GF-D8 (cell line): ENCODE measurements at regions not wholly inside any gene's neighbourhood (a gene's known extent, or its start where the extent isn't known, plus 50 kb on each side); places are given as distances from the start of the nearest gene placed in this dataset.
"Not testable (repeated sequence)": the region's sequence is repeated elsewhere in the genome, so short reads cannot be mapped to it uniquely, and the experiment has no call there.

Experiments
- DNase-seq: peaks from one replicate; lab custom pipeline; 2025; lab: John Stamatoyannopoulos, UW

DNA sequence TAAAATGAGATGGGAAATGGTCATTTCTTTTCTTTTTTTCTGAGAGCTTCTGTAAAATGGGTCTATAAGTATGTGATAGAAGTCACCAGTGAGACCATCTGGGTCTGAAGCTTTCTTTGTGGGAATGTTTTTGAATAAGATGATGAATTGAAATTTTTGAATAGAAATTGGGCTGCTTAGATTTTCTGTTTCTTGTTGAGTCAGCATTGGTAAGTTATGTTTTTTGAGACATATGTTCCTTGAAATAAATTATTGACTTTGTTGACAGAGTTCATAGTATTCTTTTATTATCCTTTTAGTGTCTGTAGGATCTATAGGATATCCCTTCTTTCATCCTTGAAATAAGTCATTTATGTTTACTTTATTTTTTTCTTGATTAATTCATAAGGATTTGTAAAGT, 208.1 kb downstream of the OPA1 start:
- no peak for DNase-seq

DNA sequence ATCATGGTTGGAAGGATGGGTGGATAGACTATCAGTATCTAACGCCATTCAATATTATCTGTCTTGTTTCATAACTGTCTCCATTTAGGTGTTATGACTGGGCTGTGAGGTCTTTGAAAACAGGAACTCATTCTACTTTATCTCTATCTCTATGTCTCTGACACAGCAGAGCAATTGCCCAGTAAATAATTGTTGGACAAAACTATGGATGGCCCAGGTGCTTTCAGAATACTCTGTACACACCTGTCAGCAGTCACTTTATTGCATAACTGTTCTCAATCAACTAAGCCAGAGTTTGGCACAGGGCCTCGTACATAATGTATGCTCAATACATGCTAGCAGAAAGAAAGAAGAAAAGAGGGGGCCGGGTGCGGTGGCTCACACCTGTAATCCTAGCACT, 210.3 kb downstream of the OPA1 start:
- DNase-seq = no peak

DNA sequence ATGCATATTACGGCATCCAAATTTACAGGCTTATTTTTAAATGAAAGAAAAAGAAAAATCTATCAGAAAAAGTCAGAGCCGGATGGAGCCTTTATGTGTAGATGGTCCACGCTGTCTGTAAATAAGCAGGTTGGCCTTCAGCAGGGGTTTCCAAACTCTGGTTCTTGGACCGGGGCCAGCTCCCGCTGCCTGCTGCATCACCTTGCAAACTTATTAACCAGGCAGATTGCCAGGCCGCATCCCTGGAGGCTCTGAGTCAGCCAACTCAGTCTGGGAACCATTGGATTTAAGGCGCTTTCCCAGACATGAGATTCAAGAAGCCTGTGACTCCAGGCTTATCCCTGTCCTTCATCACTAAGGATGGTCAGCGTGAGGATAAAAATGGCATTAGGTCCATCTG, 212.4 kb downstream of the OPA1 start:
- DNase-seq = no peak

DNA sequence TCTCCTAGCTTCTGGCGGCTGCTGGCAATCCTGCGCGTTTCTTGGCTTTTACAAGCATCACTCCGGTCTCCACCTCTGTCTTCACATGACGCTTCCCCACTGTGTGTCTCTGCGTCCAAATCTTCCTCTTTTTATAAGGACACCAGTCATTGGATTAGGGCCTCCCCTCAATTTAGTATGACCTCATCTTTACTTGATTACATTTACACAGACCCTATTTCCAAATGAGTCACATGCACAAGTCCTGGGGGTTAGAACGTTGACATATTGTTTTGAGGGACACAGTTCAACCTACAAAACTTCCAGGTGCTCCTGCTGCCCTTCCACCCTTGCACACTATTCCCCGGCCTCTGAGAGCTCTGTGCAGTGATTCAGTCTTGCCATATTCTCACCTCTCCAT, 215.3 kb downstream of the OPA1 start:
- DNase-seq = no peak

DNA sequence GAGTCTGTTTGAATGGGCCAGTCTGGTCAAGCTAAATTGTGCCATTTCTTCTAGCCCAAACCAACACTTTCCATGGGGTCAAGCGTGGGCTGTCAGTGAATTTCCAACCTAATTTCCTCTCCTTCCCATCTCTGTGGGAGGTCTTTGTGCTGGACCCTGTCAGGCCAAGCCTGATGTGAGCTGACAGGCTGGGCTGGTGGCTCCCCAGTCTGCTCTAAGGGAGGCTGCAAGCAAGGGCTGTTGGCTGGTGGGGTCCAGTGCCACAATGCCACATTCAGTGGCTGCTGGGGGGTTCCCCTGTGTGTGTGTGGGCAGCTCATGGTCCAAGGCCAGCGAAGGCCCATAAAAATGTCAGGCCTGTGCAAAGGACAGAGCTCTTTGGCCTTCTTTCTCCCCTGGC, 216.1 kb downstream of the OPA1 start:
- DNase-seq = no peak

DNA sequence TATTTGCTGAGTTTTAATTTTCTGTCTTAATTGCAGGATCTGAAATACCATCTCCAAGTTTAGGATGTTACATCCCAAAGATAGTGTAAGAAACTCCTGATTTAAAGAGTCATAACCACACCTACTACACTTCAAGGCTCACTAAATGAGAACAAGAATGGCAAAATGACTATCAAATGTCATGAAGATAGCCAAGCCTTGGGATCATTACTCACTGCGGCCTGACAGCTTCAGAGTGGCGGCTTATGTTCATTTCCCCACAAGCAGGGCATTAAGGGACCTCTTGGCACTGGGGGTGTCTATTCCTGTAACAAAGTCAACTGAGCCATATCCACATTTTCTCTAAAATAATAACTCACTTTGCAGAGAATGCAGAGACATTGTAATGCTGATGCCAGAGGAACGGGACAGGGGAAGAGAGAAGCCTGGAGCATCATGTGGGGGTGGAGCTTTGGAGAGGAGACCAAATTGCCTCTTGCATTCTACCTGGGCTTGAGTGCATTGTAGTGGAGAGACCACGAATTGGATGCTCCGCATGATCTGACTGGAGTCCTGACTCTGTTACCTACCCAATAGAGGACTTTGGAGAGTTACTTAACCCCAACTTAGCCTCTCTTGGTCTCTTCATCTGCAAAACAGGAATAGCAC, 219.2 kb downstream of the OPA1 start:
- DNase-seq = no peak

DNA sequence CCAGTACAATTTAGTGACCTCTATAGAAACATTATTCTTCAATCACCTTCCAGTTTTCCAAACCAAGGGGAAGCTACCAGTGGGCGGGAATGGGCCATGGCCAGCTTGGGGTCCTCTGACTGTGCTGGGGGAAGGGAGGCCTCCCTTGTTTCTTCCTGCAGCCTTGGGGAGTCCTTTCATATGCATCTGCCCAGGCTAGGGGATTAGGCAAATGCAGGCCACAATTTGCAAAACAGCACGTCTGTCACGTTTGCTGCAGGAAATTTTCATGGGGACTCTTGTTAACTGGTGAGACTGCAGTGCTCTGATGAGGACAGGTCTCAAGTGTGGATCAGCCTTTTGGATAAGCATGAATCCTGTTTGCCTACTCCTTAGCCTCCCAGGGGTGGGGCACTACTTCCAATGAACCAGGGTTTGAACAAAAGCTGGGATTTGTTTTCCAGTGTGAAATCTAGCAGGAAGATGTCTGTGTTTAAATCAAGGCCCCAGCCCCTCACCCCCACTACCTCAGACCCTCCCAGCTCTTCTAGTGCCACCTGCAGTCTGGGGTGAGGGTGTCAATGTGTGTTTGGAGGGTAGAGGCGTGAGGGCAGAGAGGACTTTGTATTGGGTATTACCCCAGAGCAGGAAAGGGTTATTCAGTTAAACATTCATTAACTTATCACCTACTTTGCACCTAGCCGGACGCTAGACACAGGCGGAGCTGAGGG, 219.9 kb downstream of the OPA1 start:
- DNase-seq = no peak

DNA sequence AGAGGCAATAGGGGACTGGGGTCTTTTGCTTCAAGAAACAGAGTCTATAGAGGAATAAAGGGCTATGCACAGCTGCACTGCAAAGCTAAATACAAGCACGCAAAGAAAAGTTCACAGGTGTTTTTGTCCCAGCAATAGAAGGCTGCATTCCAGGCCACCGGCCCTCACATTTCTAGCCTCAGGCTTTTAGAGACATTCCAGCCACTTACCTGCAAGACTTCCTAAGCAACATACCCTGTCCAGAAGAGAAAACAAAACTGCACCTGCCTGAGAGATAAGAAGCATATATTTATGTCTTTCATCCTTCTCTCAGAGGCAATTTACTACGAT, 220.5 kb downstream of the OPA1 start:
- DNase-seq = no peak

DNA sequence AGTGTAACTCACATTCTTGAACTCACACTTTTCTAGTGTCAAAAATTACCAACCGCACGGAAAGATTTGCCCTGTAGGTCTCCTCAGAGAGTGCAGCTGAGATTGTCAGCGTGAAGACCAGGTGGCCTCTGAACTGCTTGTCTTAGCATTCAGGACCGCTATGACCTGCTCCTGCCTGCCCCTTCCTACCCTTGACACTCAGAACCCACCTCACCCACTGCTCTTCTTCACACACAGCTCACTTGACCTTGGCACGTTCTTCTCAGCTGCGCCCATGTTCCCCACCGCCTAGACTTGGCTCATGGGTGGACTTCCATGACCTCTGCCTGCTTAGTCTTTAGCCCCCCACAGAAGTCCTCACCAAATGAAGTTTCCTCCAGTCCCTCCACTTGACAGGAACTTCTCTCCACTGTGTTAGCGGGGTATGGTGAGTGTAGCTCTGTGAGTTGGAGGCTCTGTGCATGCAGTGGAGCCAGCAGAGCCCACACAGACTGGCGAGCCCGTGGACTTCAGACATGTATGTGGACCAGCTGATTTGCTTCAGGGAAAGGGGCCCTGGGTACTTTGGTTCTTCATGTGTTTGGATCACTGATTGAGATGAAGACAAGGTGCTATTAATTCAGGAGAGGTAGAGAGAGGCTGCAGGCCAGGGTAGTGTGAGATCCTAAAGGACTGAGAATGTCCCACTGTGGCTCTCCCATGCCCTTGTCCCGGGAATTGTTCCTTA, 221.3 kb downstream of the OPA1 start:
- no peak for DNase-seq

DNA sequence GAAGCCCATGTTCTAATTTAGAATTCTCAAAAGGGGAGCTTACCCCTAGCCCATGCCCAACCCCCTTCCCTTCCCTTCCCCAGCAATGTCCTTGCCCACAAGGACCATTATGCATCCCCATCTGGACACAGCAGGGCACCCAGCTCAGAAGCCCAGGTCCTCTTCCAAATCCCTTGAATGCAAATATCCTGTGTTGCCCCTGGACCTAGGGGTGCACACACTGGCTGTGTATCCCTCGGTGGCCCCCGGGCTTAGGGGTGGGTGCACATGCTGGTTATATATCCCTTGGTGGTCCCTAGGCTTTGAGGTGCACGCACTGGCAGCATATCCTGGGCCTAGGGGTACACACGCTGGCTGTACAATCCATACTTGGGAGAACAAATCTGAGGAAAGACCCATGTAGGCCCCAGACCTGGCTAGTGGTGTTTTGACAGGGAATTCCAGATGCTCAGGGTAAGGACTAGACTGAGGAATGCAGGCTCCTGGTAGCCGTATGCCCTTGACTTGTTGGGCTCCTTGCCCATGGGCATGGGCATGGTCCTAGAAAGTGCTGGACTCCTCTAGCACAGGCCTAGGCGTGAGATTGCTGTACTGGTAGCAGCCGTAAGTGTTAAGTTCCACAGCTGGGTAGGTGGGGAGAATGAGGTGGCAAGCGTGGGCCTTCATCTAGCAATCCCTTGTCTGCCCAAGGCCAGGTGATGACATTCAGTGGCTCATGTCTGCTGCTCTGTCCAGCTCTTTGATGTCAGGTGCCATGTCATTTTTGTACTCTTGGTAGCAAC, 222.4 kb downstream of the OPA1 start:
- no peak for DNase-seq

DNA sequence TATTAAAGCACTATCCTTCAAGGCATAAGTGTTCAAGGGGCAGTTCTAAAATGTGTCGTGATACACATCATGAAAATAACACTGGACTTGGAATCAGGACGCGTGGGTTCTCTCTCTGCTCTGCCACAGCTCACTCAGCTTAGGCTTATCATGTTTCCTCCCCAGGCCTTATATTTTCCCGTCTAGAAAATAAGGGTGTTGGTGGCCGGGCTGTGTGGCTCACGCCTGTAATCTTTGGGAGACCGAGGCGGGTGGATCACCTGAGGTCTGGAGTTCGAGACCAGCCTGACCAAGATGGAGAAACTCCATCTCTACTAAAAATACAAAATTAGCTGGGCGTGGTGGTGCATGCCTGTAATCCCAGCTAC, 223.0 kb downstream of the OPA1 start:
- DNase-seq = no peak

DNA sequence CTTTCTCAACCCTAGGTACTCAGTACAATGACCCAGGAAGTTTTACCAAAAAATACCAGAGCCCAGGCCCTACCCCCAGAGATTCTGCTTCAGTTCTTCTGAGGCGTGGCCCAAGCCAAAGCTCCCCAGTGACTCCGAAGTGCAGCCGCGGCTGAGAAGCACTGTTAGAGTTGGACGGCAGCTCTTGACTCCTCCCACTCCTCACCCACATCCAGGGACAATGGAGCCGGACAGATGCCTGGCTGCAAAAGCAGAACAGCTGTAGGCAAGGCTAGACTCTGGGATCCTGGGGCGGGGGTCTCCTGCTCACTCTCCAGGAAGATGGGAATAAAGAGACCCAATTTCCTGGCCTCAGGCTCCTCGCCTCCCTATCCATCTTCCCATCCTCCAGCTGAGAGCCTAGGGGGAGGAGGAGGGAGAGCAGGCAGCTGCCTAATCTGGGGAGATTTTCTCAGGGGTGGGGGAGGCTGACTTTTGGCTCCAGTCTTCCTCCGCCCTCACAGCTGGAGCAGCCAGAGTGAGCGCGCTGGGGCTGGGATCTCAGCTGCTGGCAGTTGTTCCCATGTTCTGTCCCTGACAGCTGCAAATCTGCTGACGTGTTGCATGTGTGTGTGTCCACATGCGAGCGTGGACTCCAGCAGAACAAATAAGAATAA, 223.8 kb downstream of the OPA1 start:
- no peak for DNase-seq

DNA sequence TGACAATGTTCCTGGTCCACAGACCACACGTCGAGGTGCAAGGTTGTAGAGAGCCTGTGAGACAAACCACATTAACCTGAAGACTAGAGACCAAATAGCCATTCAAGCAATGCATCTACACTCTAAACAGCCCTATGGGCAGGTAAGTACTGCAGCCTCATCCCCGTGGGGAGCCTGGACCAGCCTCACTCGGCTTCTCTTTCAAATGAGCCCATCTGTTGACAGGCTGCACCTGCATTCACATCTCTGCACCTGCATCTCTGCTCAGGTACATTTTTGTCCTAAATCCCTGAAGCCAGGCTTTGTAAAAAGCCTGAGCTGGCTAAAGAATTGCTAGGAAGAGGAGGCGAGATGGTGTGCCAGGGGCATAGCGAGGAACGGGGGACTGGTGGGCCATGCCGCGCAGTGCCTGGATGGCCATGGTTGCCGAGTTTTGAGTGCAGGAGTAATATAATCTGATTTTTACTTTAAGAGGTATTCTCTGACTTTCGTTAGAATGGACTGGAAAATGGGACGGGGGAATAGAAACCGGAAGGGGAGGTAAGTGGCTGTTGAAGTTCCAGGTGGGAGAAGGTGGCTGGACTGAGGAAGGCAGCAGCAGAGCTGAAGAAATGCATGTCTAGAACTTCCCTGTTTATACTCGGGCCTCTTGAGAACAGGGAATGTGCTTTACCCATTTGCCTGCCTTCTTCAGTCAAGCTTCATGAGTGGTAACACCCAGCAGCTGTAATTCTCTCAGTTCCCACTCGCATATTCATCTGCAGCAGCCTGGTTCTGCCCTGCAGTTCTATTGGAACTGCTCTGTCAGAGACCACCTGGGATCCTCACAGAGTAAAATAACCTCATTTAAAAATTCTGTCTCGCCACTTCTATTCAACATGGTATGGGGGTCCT, 226.4 kb downstream of the OPA1 start:
- DNase-seq = no peak

DNA sequence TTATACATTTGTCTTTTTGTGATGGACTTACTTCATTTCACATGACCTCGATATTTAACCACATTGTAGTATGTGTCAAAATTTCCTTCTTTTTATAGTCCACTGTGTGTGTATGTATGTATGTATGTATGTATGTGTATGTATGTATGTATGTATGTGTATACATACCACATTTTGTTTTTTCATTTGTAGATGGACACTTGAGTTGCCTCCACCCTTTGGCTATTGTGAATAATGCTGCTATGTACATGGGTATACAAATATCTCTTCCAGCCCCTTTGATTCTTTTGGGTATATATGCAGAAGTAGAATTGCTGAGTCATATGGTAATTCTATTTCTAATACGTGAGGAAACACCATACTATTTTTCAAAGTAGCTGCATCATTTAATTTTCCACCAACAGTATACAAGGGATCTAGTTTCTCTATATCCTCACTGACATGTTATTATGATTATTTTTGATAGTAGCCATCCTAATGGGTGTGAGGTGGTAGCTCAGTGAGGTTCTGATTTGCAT, 228.2 kb downstream of the OPA1 start:
- no peak for DNase-seq

DNA sequence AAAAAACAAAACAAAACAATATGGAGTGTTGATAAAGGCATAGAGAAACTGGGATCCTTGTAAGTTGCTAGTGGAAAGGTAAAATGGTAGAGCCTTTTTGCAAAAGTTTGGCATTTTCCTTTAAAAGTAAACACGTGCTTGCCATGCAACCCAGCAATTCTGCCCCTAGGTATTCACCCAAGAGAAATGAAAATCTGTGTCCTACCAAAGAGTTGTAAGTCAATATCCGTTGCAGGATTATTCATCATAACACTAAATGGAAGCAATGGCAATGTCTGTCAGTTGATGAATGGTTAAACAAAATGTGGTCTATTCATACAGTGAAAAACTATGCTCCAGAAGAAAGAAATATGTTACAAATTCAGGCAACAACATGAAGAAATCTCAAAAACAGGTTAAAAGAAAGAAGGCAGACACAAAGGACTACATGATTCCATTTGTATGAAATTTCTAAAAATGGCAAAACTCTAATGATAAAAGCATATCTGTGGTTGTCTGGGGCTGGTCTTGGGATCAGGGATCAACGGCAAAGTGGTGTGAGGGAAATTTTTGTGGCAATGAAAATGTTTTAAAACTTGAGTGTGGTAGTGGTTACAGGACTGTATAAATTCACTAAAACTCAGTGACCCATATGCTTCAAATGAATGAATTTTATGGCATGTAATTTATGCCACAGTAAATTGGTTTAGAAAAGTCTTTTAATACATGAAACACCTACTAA, 229.6 kb downstream of the OPA1 start:
- DNase-seq = no peak

DNA sequence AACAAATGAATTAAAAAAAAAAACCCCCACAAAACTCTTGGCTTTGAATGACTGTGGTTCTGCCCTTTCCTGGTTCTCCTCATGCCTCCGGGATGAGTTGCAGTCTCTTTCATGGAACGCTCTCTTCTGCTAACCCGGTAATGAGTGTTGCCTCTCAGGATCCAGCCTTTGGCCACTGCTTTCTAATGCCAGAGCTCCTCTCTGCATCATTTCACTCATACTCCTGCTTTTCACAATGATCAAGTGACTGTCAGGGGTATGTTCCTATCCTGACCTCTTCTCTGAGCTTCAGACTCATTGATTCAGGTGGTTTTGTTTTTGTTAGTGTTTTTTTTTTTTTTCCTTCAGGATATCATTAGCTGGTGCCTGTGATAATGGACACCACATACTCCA, 230.2 kb downstream of the OPA1 start:
- DNase-seq = not testable (repeated sequence)

DNA sequence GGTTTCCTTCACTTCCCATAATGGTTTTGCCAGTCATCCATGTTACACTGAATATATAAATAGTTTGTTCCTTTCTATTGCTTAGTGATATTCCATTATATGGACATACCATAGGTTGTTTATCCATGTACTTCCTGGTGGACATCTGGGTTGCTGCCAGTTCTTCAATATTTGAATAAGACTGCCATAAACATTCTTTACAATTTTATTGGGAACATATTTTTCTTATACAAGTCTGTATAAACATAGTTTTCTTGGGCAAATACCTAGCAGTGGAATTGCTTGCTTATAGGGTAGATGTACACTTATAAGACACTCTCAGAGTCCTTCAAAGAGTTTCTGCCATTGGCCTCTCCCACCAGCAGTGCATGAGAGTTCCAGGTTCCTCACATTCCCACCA, 231.4 kb downstream of the OPA1 start:
- no peak for DNase-seq

DNA sequence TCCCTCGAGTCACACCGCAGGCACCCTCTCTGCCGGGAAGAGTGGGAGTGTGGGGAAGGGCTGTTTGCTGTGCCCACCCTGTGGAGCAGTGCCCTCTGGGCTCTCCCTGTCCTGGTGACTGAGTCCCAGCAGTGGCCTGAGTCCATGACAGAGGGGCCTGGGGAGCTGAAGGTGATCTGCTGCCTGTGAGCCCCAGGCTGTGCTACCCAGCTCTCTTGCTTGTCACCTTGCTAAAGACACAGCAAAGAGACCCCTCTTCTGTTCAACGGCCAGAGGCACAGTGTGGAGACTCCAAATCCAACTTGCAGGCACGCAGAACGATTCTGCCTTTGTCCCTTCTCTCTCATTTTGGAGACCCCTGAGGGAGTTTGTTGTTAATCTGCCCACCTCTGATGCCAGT, 232.6 kb downstream of the OPA1 start:
- DNase-seq = no peak

DNA sequence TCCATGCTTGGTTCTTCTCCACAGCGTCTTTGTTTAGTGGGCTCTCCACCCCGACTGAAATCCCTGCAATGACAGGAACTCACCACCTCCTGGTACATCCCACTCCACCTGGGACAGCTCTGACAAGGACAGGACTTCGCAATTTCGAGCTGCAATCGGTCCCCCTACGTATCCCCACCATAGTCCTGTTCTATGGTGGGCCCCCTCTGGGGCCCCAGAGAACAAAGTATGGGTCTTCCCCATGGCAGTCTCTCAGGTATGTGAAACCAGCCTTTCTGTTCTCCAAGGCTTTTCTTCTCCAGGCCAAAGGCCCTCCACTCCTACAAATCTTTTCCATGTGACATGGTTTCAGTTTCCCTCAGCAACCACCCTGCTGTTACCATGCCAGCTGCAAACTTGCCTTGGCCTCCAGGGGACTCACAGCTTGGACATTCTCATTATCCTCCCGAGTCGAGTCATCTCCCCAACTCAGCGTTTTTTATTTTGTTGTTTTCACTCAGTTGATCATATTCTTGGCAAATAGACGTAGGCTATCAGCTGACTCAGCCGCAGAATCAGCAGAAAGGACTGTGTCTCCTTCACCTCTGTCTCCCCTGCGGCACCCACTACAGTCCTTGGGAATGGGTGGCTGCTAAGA, 233.3 kb downstream of the OPA1 start:
- no peak for DNase-seq
